ENCODE measurements at regions not wholly inside any gene's neighbourhood (a gene's known extent, or its start where the extent isn't known, plus 50 kb on each side); places are given as distances from the start of the nearest gene placed in this dataset.
"Not testable (repeated sequence)": the region's sequence is repeated elsewhere in the genome, so short reads cannot be mapped to it uniquely, and the experiment has no call there.

DNA sequence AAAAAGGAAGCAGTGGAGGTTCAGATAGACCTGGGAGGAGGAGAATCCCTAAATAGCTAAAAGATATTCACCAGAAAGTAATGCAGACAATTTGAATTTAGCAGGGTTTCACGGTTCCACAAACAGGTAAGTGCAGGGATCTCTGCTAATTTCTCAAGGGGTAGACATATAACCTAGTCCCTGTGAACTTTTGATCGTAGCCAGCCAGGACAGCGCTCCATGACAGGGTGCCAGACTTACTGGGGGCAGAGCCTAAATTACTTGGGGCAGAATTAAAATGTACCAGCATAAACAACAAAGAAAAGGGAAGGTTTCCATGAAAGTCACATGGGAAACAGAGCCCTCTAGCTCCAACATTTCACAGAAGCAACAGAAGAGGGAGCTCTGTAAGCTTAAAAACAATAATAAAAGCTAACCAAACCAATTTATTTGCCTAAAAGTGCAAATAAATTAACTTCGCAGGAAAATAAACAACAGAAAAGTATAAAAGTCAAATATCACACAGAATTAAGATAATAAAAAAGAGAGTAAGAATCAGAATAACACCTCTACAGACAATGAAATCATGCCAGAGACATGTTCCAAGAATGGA lies 198.3 kb downstream of the DUSP10 start:
- TF ChIP-seq CTCF (IDR thresholded peaks at IDR 0.05; ENCODE audit: insufficient read depth, low read length): peak; percentile 26
- no peak for TF ChIP-seq SPI1 (IDR thresholded peaks at IDR 0.05; ENCODE audit: borderline replicate concordance, low read depth)
- no peak for TF ChIP-seq POLR2AphosphoS5 (IDR thresholded peaks at IDR 0.05; ENCODE audit: low read depth)
- TF ChIP-seq GABPA (IDR thresholded peaks at IDR 0.05; ENCODE audit: low read depth): no peak
- no peak for TF ChIP-seq REST (IDR thresholded peaks at IDR 0.05; ENCODE audit: insufficient replicate concordance, low read depth)
- no peak overlapping the region for H3K4me3 ChIP-seq (replicated peaks; ENCODE audit: insufficient read depth, low read length)
- H3K27me3 ChIP-seq (ENCODE audit: insufficient read depth, poor library complexity, severe bottlenecking): no peaks in the 10 kb centered on the region
- DNase-seq (ENCODE audit: low read depth in 1 of 2, low spot score in 1 of 2): peak in 1 of 2 experiments; percentile 21
- no peak overlapping the region for H3K27ac ChIP-seq (replicated peaks)

GRCh38 chr1:221548942-221549341 lies 192.9 kb downstream of the DUSP10 start:
- TF ChIP-seq REST (IDR thresholded peaks at IDR 0.05; ENCODE audit: insufficient replicate concordance, low read depth): no peak
- TF ChIP-seq SPI1 (IDR thresholded peaks at IDR 0.05; ENCODE audit: borderline replicate concordance, low read depth): no peak
- TF ChIP-seq CTCF (IDR thresholded peaks at IDR 0.05; ENCODE audit: insufficient read depth, low read length): no peak
- TF ChIP-seq GABPA (IDR thresholded peaks at IDR 0.05; ENCODE audit: low read depth): no peak
- TF ChIP-seq POLR2AphosphoS5 (IDR thresholded peaks at IDR 0.05; ENCODE audit: low read depth): no peak
- no peak overlapping the region for H3K27ac ChIP-seq (replicated peaks)
- no peak for DNase-seq (ENCODE audit: low read depth in 1 of 2, low spot score in 1 of 2)
- no peak overlapping the region for H3K4me3 ChIP-seq (replicated peaks; ENCODE audit: insufficient read depth, low read length)
- H3K27me3 ChIP-seq (ENCODE audit: insufficient read depth, poor library complexity, severe bottlenecking): no peaks in the 10 kb centered on the region

DNA sequence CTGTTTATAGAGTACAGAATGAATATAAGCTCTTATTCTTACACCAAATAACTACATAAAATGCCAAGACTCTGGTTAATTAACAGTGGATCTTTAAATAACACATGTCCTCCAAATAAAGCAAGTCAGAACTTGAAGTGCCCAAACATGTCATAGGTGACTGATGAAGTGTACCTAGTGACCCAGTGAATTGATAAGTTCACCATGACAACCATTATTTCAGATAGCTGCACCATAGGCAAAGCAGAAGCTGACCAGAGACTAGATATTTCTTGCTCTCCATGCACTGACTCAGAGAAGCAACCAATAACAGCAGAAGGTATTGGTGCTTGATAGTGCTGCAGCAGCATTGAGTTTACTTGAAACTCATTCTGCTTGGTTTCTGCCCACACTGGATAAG lies 192.1 kb downstream of the DUSP10 start:
- Histone ChIP-seq H3K4me3 (replicated peaks; ENCODE audit: insufficient read depth, low read length) (no peak overlapping the region), H3K27ac (replicated peaks) (no peak overlapping the region), H3K27me3 (ENCODE audit: insufficient read depth, poor library complexity, severe bottlenecking) (no peaks in the 10 kb centered on the region)
- TF ChIP-seq CTCF (IDR thresholded peaks at IDR 0.05; ENCODE audit: insufficient read depth, low read length) (no peak), POLR2AphosphoS5 (IDR thresholded peaks at IDR 0.05; ENCODE audit: low read depth) (no peak), SPI1 (IDR thresholded peaks at IDR 0.05; ENCODE audit: borderline replicate concordance, low read depth) (no peak), GABPA (IDR thresholded peaks at IDR 0.05; ENCODE audit: low read depth) (no peak), REST (IDR thresholded peaks at IDR 0.05; ENCODE audit: insufficient replicate concordance, low read depth) (no peak)
- no peak for DNase-seq (ENCODE audit: low read depth in 1 of 2, low spot score in 1 of 2)

DNA sequence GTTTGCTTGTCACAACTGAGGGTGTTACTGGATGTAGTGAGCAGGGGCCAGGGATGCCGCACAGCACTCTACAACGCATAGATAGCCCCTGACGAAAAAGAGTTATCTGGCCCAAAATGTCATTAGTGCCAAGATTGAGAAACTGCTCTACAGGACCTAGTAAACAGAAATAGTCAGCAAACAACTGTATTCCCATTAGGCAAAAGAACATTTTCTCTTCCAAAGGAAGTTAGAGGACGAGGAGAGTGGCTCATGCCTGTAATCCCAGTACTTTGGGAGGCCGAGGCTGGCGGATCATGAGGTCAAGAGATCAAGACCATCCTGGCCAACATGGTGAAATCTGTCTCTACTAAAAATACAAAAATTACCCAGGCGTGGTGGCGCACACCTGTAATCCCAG lies 189.1 kb downstream of the DUSP10 start:
- H3K27me3 ChIP-seq (ENCODE audit: insufficient read depth, poor library complexity, severe bottlenecking); H3K27ac ChIP-seq (replicated peaks); DNase-seq (ENCODE audit: low read depth in 1 of 2, low spot score in 1 of 2); H3K4me3 ChIP-seq (replicated peaks; ENCODE audit: insufficient read depth, low read length): not testable (repeated sequence)
